Progenitor cell of endocrine pancreas (in vitro differentiated cells): ENCODE measurements at regions not wholly inside any gene's neighbourhood (a gene's known extent, or its start where the extent isn't known, plus 50 kb on each side); places are given as distances from the start of the nearest gene placed in this dataset.

ENCODE experiments used
- DNase-seq: peaks from one replicate; pipeline ENCODE4 v3.0.0; 2021; ENCODE audit warnings: low spot score; ENCODE audit not compliant: unreplicated experiment
- H3K27ac Mint-ChIP-seq: 2 replicates; pipeline ENCODE4 v1.8.0; 2021; ENCODE audit warnings: mild to moderate bottlenecking, moderate library complexity, mixed read lengths
- H3K27me3 Mint-ChIP-seq: 2 replicates; pipeline ENCODE4 v1.8.0; 2021; ENCODE audit warnings: mixed read lengths
- H3K36me3 Mint-ChIP-seq: 2 replicates; pipeline ENCODE4 v1.8.0; 2022; ENCODE audit warnings: mixed read lengths; ENCODE audit not compliant: insufficient read depth
- H3K4me1 Mint-ChIP-seq: 2 replicates; pipeline ENCODE4 v1.8.0; 2021; ENCODE audit warnings: low read depth, mixed read lengths
- H3K4me3 Mint-ChIP-seq: 2 replicates; pipeline ENCODE4 v1.8.0; 2021; ENCODE audit warnings: low read depth, mild to moderate bottlenecking, moderate library complexity, mixed read lengths
- H3K9me3 Mint-ChIP-seq: 2 replicates; pipeline ENCODE4 v1.8.0; 2021; ENCODE audit warnings: low read depth, mixed read lengths
- TF ChIP-seq, protein P1 (sequence below): fragments of 200-600 bp; sonication (generic); IDR thresholded peaks from one replicate; pipeline ENCODE4 v1.5.0; 2021; ENCODE audit warnings: antibody characterized with exemption, mild to moderate bottlenecking; ENCODE audit not compliant: unreplicated experiment

DNA sequence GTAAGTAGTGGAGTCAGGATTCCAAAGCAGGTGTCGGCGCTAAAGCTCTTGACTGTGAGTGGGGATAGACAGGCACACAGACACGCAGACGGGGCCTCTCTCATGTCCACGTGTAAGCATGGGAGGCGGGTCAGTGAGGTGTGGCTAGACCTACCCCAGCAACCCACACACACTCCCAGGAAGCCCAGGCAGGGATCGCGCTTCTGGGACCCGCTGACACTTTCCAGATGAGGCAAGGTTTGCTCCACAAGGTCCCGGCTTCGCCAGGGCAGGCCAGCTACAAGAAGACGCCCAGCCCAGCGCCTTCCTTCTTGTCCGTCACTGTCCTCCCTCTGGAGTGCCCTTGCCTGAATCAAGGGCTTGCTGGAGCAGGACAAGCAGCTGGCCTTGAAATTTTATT is 213.8 kb upstream of the RPL38 start:
- H3K27me3 Mint-ChIP-seq = peaks cover 21% of the 10 kb centered on the region
- no peaks in the 10 kb centered on the region for H3K9me3 Mint-ChIP-seq
- H3K4me1 Mint-ChIP-seq = no peaks in the 10 kb centered on the region
- TF ChIP-seq, protein P1, sequence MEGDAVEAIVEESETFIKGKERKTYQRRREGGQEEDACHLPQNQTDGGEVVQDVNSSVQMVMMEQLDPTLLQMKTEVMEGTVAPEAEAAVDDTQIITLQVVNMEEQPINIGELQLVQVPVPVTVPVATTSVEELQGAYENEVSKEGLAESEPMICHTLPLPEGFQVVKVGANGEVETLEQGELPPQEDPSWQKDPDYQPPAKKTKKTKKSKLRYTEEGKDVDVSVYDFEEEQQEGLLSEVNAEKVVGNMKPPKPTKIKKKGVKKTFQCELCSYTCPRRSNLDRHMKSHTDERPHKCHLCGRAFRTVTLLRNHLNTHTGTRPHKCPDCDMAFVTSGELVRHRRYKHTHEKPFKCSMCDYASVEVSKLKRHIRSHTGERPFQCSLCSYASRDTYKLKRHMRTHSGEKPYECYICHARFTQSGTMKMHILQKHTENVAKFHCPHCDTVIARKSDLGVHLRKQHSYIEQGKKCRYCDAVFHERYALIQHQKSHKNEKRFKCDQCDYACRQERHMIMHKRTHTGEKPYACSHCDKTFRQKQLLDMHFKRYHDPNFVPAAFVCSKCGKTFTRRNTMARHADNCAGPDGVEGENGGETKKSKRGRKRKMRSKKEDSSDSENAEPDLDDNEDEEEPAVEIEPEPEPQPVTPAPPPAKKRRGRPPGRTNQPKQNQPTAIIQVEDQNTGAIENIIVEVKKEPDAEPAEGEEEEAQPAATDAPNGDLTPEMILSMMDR = no peak
- no peak overlapping the region for H3K27ac Mint-ChIP-seq
- H3K4me3 Mint-ChIP-seq = no peak overlapping the region
- no peaks in the 10 kb centered on the region for H3K36me3 Mint-ChIP-seq
- no peak for DNase-seq

DNA sequence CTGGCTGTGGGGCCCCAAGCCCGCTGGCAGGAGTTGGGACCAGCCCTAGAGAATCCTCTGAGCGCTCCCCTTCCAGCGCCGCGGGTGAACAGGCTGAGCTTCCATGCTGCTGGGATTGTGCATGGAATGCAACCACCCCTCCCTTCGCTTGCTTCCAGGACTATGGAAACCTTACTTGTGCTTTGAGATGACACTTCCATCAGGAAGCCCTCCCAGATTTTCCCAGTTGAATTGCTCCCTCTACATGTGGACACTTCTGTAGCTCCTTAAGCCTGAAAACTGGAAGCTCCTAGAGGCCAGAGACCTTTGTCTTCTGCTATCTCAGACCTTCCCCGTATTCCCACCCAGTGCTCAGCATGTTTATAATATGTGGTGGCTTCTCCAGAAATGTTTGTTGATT is 213.2 kb upstream of the RPL38 start:
- Mint-ChIP-seq H3K4me3 (no peak overlapping the region), H3K27me3 (peaks cover 17% of the 10 kb centered on the region), H3K27ac (no peak overlapping the region), H3K9me3 (no peaks in the 10 kb centered on the region), H3K36me3 (no peaks in the 10 kb centered on the region), H3K4me1 (no peaks in the 10 kb centered on the region)
- TF ChIP-seq, protein P1 = no peak
- no peak for DNase-seq

GRCh38 chr17:73991260-73991659 is 212.2 kb upstream of the RPL38 start:
- H3K4me3 Mint-ChIP-seq = no peak overlapping the region
- no peak for DNase-seq
- H3K4me1 Mint-ChIP-seq = no peaks in the 10 kb centered on the region
- H3K27ac Mint-ChIP-seq = no peak overlapping the region
- TF ChIP-seq, protein P1 = no peak
- no peaks in the 10 kb centered on the region for H3K36me3 Mint-ChIP-seq
- no peaks in the 10 kb centered on the region for H3K9me3 Mint-ChIP-seq
- H3K27me3 Mint-ChIP-seq = peaks cover 17% of the 10 kb centered on the region

- no peak for DNase-seq
- H3K4me3 Mint-ChIP-seq = no peak overlapping the region
- H3K27ac Mint-ChIP-seq = no peak overlapping the region
- H3K27me3 Mint-ChIP-seq = peaks cover 22% of the 10 kb centered on the region
- TF ChIP-seq, protein P1 = no peak
- no peaks in the 10 kb centered on the region for H3K9me3 Mint-ChIP-seq
- H3K36me3 Mint-ChIP-seq = no peaks in the 10 kb centered on the region
- H3K4me1 Mint-ChIP-seq = peaks cover 1% of the 10 kb centered on the region
These were observed 208.5 kb upstream of the RPL38 start for GRCh38 chr17:73994946-73995345.

DNA sequence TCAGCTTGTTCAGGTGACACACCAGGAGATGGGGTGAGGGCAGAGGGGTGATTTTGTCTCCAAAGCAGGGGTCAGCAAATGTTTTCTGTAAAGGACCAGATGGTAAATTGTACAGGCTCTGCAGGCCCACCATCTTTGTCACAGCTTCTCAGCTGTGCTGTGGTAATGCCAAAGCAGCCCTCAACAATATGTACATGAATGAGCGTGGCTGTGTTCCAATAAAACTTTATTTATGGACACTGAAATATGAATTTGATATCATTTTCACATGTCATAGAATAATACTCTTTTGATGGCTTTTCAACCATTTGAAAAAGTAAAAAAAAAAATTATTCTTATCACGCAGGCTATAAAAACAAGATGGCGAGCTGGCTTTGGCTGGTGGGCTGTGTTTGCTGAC is 206.4 kb upstream of the RPL38 start:
- H3K27me3 Mint-ChIP-seq = peaks cover 22% of the 10 kb centered on the region
- no peak overlapping the region for H3K27ac Mint-ChIP-seq
- TF ChIP-seq, protein P1 = no peak
- no peak overlapping the region for H3K4me3 Mint-ChIP-seq
- no peak for DNase-seq
- peaks cover 1% of the 10 kb centered on the region for H3K4me1 Mint-ChIP-seq
- H3K36me3 Mint-ChIP-seq = no peaks in the 10 kb centered on the region
- H3K9me3 Mint-ChIP-seq = no peaks in the 10 kb centered on the region
